ENCODE measurements at regions not wholly inside any gene's neighbourhood (a gene's known extent, or its start where the extent isn't known, plus 50 kb on each side); places are given as distances from the start of the nearest gene placed in this dataset.

GRCh38 chr11:70650075-70650909 lies 252.0 kb downstream of the CTTN start:
- H3K36me3 ChIP-seq (ENCODE audit: control insufficient read depth, insufficient read depth, low read length): no peaks in the 10 kb centered on the region
- no peak overlapping the region for H3K4me3 ChIP-seq (replicated peaks in 1 of 4; ENCODE audit: control extremely low read depth in 1 of 4, insufficient read depth in 1 of 4, low read depth in 3 of 4, low read length in 4 of 4)
- H3K4me1 ChIP-seq (ENCODE audit: control insufficient read depth, extremely low read depth, insufficient read depth, low read length): no peaks in the 10 kb centered on the region
- H3K9ac ChIP-seq (ENCODE audit: insufficient read depth, low read length): no peak overlapping the region
- no peaks in the 10 kb centered on the region for H3K79me2 ChIP-seq (ENCODE audit: control insufficient read depth, insufficient read depth, low read length)
- no peaks in the 10 kb centered on the region for H3K9me3 ChIP-seq (ENCODE audit: control insufficient read depth, insufficient read depth, low read depth, low read length)
- no peak overlapping the region for H3K27ac ChIP-seq (ENCODE audit: insufficient read depth, low read length)
- no peak overlapping the region for H2AFZ ChIP-seq (ENCODE audit: low read length)
- H3K27me3 ChIP-seq (ENCODE audit: control insufficient read depth, insufficient read depth, low read length): no peaks in the 10 kb centered on the region
- TF ChIP-seq CTCF (conservative IDR thresholded peaks at IDR 0.05 in 1 of 2, IDR thresholded peaks at IDR 0.05 in 1 of 2; ENCODE audit: low read depth in 1 of 2, low read length in 2 of 2) (no peak), EZH2 (IDR thresholded peaks at IDR 0.05; ENCODE audit: low read length, missing control alignments) (no peak)
- no peak overlapping the region for H3K4me2 ChIP-seq (ENCODE audit: extremely low read depth, insufficient read depth, low read length)
- no peaks in the 10 kb centered on the region for H4K20me1 ChIP-seq (ENCODE audit: control insufficient read depth, extremely low read depth, insufficient read depth, low read length)
- peak; percentile 69 for DNase-seq (ENCODE audit: low read depth in 2 of 2)

GRCh38 chr11:70651031-70651430 lies 252.7 kb downstream of the CTTN start:
- Histone ChIP-seq H3K27ac (ENCODE audit: insufficient read depth, low read length) (no peak overlapping the region), H3K4me1 (ENCODE audit: control insufficient read depth, extremely low read depth, insufficient read depth, low read length) (no peaks in the 10 kb centered on the region), H3K36me3 (ENCODE audit: control insufficient read depth, insufficient read depth, low read length) (no peaks in the 10 kb centered on the region), H3K27me3 (ENCODE audit: control insufficient read depth, insufficient read depth, low read length) (no peaks in the 10 kb centered on the region), H3K4me3 (replicated peaks in 1 of 4; ENCODE audit: control extremely low read depth in 1 of 4, insufficient read depth in 1 of 4, low read depth in 3 of 4, low read length in 4 of 4) (no peak overlapping the region), H3K9ac (ENCODE audit: insufficient read depth, low read length) (no peak overlapping the region), H3K9me3 (ENCODE audit: control insufficient read depth, insufficient read depth, low read depth, low read length) (no peaks in the 10 kb centered on the region), H3K79me2 (ENCODE audit: control insufficient read depth, insufficient read depth, low read length) (no peaks in the 10 kb centered on the region), H3K4me2 (ENCODE audit: extremely low read depth, insufficient read depth, low read length) (no peak overlapping the region), H2AFZ (ENCODE audit: low read length) (no peak overlapping the region), H4K20me1 (ENCODE audit: control insufficient read depth, extremely low read depth, insufficient read depth, low read length) (no peaks in the 10 kb centered on the region)
- no peak for DNase-seq (ENCODE audit: low read depth in 2 of 2)
- no peak for TF ChIP-seq EZH2 (IDR thresholded peaks at IDR 0.05; ENCODE audit: low read length, missing control alignments)
- TF ChIP-seq CTCF (conservative IDR thresholded peaks at IDR 0.05 in 1 of 2, IDR thresholded peaks at IDR 0.05 in 1 of 2; ENCODE audit: low read depth in 1 of 2, low read length in 2 of 2): no peak

GRCh38 chr11:70654016-70654415 lies 255.7 kb downstream of the CTTN start:
- TF ChIP-seq CTCF (conservative IDR thresholded peaks at IDR 0.05 in 1 of 2, IDR thresholded peaks at IDR 0.05 in 1 of 2; ENCODE audit: low read depth in 1 of 2, low read length in 2 of 2) (no peak), EZH2 (IDR thresholded peaks at IDR 0.05; ENCODE audit: low read length, missing control alignments) (no peak)
- Histone ChIP-seq H3K4me2 (ENCODE audit: extremely low read depth, insufficient read depth, low read length) (no peak overlapping the region), H3K79me2 (ENCODE audit: control insufficient read depth, insufficient read depth, low read length) (no peaks in the 10 kb centered on the region), H3K9ac (ENCODE audit: insufficient read depth, low read length) (no peak overlapping the region), H3K4me1 (ENCODE audit: control insufficient read depth, extremely low read depth, insufficient read depth, low read length) (no peaks in the 10 kb centered on the region), H3K36me3 (ENCODE audit: control insufficient read depth, insufficient read depth, low read length) (no peaks in the 10 kb centered on the region), H3K9me3 (ENCODE audit: control insufficient read depth, insufficient read depth, low read depth, low read length) (no peaks in the 10 kb centered on the region), H3K27ac (ENCODE audit: insufficient read depth, low read length) (no peak overlapping the region), H2AFZ (ENCODE audit: low read length) (no peak overlapping the region), H4K20me1 (ENCODE audit: control insufficient read depth, extremely low read depth, insufficient read depth, low read length) (no peaks in the 10 kb centered on the region), H3K27me3 (ENCODE audit: control insufficient read depth, insufficient read depth, low read length) (no peaks in the 10 kb centered on the region), H3K4me3 (replicated peaks in 1 of 4; ENCODE audit: control extremely low read depth in 1 of 4, insufficient read depth in 1 of 4, low read depth in 3 of 4, low read length in 4 of 4) (no peak overlapping the region)
- no peak for DNase-seq (ENCODE audit: low read depth in 2 of 2)
